ENCODE measurements at regions not wholly inside any gene's neighbourhood (a gene's known extent, or its start where the extent isn't known, plus 50 kb on each side); places are given as distances from the start of the nearest gene placed in this dataset.
"Not testable (repeated sequence)": the region's sequence is repeated elsewhere in the genome, so short reads cannot be mapped to it uniquely, and the experiment has no call there.

GRCh38 chr5:176040105-176040801, 72.1 kb upstream of the THOC3 start:
- TF ChIP-seq POLR2A, CTCF (IDR thresholded peaks at IDR 0.05): not testable (repeated sequence)

All from Peyer's patch (tissue), 4 donors.